ENCODE measurements at regions not wholly inside any gene's neighbourhood (a gene's known extent, or its start where the extent isn't known, plus 50 kb on each side); places are given as distances from the start of the nearest gene placed in this dataset.
A peak's percentile ranks its signal among the peaks of the same experiment; 100 is the strongest.

DNA sequence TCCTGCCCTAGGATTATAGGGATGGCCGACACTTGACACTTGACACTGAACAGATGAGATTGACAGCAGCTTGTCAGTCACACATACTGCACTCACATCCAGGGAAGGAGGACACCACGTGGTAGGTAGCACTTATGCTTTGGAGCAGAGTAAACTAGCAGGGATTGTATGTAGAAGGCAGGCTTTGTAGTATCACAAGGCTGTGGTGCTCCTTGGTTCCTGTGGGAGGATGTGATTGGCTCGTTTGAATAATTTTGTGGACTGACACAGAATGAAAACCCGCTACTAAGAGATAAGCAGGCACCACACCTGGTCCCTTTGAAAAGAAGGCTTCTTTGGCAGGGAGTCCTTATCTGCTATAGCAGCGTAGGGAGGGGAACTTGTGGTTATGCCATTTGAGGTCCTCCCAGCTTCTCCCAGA lies 63.6 kb upstream of the IL12B start (continued):
- TF ChIP-seq ZNF589 (CRISPR knock-in tag; IDR thresholded peaks at IDR 0.05; ENCODE audit: low read depth) (0 out of 2 replicates have a peak, but pooled peaks have one; percentile 39), CBFA2T2 (conservative IDR thresholded peaks at IDR 0.05) (peak; percentile 84), ARID1B (IDR thresholded peaks at IDR 0.05) (peak; percentile 78), TCFL5 (CRISPR knock-in tag; conservative IDR thresholded peaks at IDR 0.05) (no peak), GATAD2B (IDR thresholded peaks at IDR 0.05; ENCODE audit: borderline replicate concordance) (no peak), SOX6 (IDR thresholded peaks at IDR 0.05) (0 out of 2 replicates have a peak, but pooled peaks have one; percentile 41), DPF2 (IDR thresholded peaks at IDR 0.05) (0 out of 2 replicates have a peak, but pooled peaks have one; percentile 13), CTBP1 (IDR thresholded peaks at IDR 0.05; ENCODE audit: borderline replicate concordance) (peak; percentile 64; the same call in 1 of the 2 replicates), KDM1A (IDR thresholded peaks at IDR 0.05) (peak in 1 of 2 experiments; percentile 28; a peak in 1 of 4 replicates), TRIM25 (IDR thresholded peaks at IDR 0.05; ENCODE audit: borderline replicate concordance) (no peak), ZNF766 (CRISPR knock-in tag; conservative IDR thresholded peaks at IDR 0.05) (peak; percentile 72; the same call in 1 of the 2 replicates), ZBTB1 (CRISPR knock-in tag; IDR thresholded peaks at IDR 0.05; ENCODE audit: borderline replicate concordance, low read depth) (no peak), MAZ (CRISPR knock-in tag; conservative IDR thresholded peaks at IDR 0.05 in 1 of 2, IDR thresholded peaks at IDR 0.05 in 1 of 2) (peak in 1 of 2 experiments; percentile 64; a peak in 2 of 4 replicates), ZEB2 (IDR thresholded peaks at IDR 0.05) (peak; percentile 78; the same call in 1 of the 2 replicates), NR4A1 (CRISPR knock-in tag; IDR thresholded peaks at IDR 0.05) (no peak), NR4A1 (tag; IDR thresholded peaks at IDR 0.05) (no peak), MECOM (CRISPR knock-in tag; IDR thresholded peaks at IDR 0.05) (peak; percentile 54; the same call in 1 of the 2 replicates), ZBTB9 (CRISPR knock-in tag; IDR thresholded peaks at IDR 0.05) (peak; percentile 74; the same call in 1 of the 2 replicates), POLR2AphosphoS5 (IDR thresholded peaks at IDR 0.05; ENCODE audit: control insufficient read depth, insufficient read depth, low read depth, low read length) (peak; percentile 79), ZBTB11 (CRISPR knock-in tag; IDR thresholded peaks at IDR 0.05) (peak in 1 of 3 experiments; percentile 40; a peak in 1 of 6 replicates), HNRNPK (IDR thresholded peaks at IDR 0.05; ENCODE audit: low read depth, low read length, poor library complexity, severe bottlenecking) (no peak), MYBL2 (IDR thresholded peaks at IDR 0.05; ENCODE audit: low read depth) (peak; percentile 57; the same call in 1 of the 2 replicates), MYBL2 (CRISPR knock-in tag; IDR thresholded peaks at IDR 0.05; ENCODE audit: borderline replicate concordance) (no peak)
